ENCODE measurements at regions not wholly inside any gene's neighbourhood (a gene's known extent, or its start where the extent isn't known, plus 50 kb on each side); places are given as distances from the start of the nearest gene placed in this dataset.

DNA sequence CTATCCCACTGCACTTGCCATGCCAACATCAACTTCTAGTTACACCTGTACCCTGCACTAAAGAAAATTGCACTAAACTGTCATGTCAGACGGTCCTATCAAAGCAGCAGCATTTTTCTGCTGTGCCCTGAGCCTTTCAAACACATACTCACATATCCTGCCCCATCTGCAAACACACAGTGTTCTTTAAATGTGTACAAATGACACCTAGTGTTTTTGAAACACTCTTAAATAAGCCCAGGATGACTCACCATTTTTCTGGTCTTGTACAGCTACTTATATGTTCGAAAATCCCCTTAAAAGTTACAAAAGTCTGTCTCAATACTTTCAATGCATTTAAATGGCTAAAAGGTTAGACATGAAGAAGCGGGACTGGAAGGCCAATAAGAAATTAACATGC, 346.7 kb upstream of the PPARGC1A start:
- Histone ChIP-seq H3K4me1 (ENCODE audit: control insufficient read depth, insufficient read depth, low read length) (no peaks in the 10 kb centered on the region), H3K27me3 (ENCODE audit: control insufficient read depth, insufficient read depth, low read length, poor library complexity, severe bottlenecking) (no peaks in the 10 kb centered on the region), H3K4me3 (ENCODE audit: insufficient read depth, low read depth, low read length) (no peak overlapping the region), H3K36me3 (ENCODE audit: control insufficient read depth, insufficient read depth, low read length) (no peaks in the 10 kb centered on the region), H3K27ac (ENCODE audit: insufficient read depth, low read depth, low read length, poor library complexity, severe bottlenecking) (no peak overlapping the region), H3K9me3 (ENCODE audit: control insufficient read depth, low read length) (no peaks in the 10 kb centered on the region)
- WGBS, 2 experiments, result 90 to 95% methylated on average over 3 of the region's 3 CpGs

DNA sequence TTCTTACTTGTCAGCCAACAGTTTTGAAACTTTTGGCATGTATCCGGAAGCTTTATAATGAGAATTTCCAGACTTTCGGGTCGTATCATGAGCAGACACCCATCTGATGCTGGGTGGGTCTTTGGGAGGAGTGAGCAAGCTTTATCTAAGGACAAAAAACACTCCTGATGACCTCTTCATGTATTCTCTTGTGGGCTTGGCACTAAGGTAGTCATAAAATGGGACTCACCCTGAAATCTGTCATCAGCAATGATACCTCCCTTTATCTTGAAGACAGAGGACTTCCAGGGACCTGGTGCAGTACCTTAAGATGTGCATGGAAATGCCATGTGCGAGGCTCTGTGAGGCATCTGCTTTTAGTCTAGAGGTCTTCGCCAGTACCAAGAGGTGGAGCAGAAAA, 346.3 kb upstream of the PPARGC1A start:
- no peaks in the 10 kb centered on the region for H3K4me1 ChIP-seq (ENCODE audit: control insufficient read depth, insufficient read depth, low read length)
- H3K27me3 ChIP-seq (ENCODE audit: control insufficient read depth, insufficient read depth, low read length, poor library complexity, severe bottlenecking), result no peaks in the 10 kb centered on the region
- no peak overlapping the region for H3K4me3 ChIP-seq (ENCODE audit: insufficient read depth, low read depth, low read length)
- no peaks in the 10 kb centered on the region for H3K9me3 ChIP-seq (ENCODE audit: control insufficient read depth, low read length)
- 96 to 99% methylated on average over 5 of the region's 5 CpGs for WGBS, 2 experiments
- H3K36me3 ChIP-seq (ENCODE audit: control insufficient read depth, insufficient read depth, low read length), result no peaks in the 10 kb centered on the region
- no peak overlapping the region for H3K27ac ChIP-seq (ENCODE audit: insufficient read depth, low read depth, low read length, poor library complexity, severe bottlenecking)

DNA sequence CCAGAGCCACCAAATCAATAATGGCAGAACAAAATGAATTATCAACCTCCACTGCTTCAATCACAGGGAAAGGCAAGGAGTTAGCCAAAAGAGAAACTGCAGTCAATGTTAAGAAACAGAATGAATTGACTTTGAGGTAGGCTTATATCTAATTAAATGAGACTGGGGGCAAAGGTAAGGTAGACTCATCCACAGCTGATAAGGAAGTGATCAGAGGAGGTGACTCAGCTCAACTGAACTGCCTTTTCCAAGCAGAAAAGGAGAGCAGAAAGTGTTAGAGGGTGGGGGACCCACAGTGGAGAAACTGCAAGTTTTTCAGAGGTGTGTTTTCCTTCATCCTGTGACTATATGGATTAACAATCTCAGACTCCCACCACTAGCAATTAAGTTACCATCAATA, 345.8 kb upstream of the PPARGC1A start:
- Histone ChIP-seq H3K9me3 (ENCODE audit: control insufficient read depth, low read length) (no peaks in the 10 kb centered on the region), H3K27ac (ENCODE audit: insufficient read depth, low read depth, low read length, poor library complexity, severe bottlenecking) (no peak overlapping the region), H3K4me3 (ENCODE audit: insufficient read depth, low read depth, low read length) (no peak overlapping the region), H3K27me3 (ENCODE audit: control insufficient read depth, insufficient read depth, low read length, poor library complexity, severe bottlenecking) (no peaks in the 10 kb centered on the region), H3K36me3 (ENCODE audit: control insufficient read depth, insufficient read depth, low read length) (no peaks in the 10 kb centered on the region), H3K4me1 (ENCODE audit: control insufficient read depth, insufficient read depth, low read length) (no peaks in the 10 kb centered on the region)

DNA sequence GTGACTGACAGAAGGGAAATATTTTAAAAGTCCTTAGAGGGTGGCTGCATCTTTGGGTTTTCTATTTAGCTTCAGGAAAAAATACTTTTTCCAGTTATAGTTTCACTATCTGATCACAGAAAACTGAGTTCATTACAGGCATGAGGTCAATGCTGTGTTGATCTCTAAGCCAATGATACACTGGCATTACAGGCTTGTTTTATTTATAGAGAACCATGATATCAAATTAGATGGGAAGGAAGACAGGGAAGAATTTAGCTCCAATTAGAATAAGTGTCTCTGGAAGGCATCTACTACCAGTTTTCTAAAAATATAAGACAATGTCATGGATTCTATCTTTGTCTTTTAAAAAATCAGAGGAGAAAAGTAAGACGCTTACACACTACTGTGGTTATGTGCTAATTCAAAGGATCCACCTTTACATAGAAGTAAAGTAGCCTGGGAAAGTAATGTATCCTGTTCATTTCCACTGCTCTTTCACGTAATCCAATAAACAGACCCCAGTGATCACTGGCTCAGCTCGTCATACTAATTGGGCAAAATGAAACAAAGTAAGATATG, 344.5 kb upstream of the PPARGC1A start:
- 94 to 100% methylated on average over 3 of the region's 3 CpGs for WGBS, 2 experiments
- H3K4me3 ChIP-seq (ENCODE audit: insufficient read depth, low read depth, low read length), result no peak overlapping the region
- no peaks in the 10 kb centered on the region for H3K27me3 ChIP-seq (ENCODE audit: control insufficient read depth, insufficient read depth, low read length, poor library complexity, severe bottlenecking)
- no peaks in the 10 kb centered on the region for H3K36me3 ChIP-seq (ENCODE audit: control insufficient read depth, insufficient read depth, low read length)
- no peaks in the 10 kb centered on the region for H3K4me1 ChIP-seq (ENCODE audit: control insufficient read depth, insufficient read depth, low read length)
- H3K27ac ChIP-seq (ENCODE audit: insufficient read depth, low read depth, low read length, poor library complexity, severe bottlenecking), result no peak overlapping the region
- no peaks in the 10 kb centered on the region for H3K9me3 ChIP-seq (ENCODE audit: control insufficient read depth, low read length)

DNA sequence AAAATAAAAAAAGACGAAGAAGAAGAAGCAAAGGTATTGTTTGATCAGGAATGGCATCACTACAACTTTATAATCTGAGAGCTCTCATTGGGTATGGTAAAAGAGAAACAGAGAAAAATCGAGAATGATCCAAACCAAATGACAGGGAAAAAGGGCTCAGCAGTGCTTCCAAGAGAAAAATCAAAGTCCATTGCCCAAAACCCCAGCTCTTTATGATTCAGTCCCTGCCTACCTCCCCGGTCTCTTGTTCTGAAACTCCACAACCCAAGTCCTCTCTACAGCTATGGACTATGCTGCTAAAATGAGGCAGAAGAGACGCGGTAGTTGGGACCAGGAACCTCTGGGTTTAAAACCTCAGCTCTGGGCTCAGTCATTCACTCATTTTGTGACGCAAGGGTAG, 341.1 kb upstream of the PPARGC1A start:
- 92 to 93% methylated on average over 5 to 6 of the region's 6 CpGs for WGBS, 2 experiments
- no peak overlapping the region for H3K27ac ChIP-seq (ENCODE audit: insufficient read depth, low read depth, low read length, poor library complexity, severe bottlenecking)
- no peaks in the 10 kb centered on the region for H3K36me3 ChIP-seq (ENCODE audit: control insufficient read depth, insufficient read depth, low read length)
- H3K4me3 ChIP-seq (ENCODE audit: insufficient read depth, low read depth, low read length), result no peak overlapping the region
- H3K9me3 ChIP-seq (ENCODE audit: control insufficient read depth, low read length), result no peaks in the 10 kb centered on the region
- no peaks in the 10 kb centered on the region for H3K27me3 ChIP-seq (ENCODE audit: control insufficient read depth, insufficient read depth, low read length, poor library complexity, severe bottlenecking)
- peaks cover 3% of the 10 kb centered on the region for H3K4me1 ChIP-seq (ENCODE audit: control insufficient read depth, insufficient read depth, low read length)

DNA sequence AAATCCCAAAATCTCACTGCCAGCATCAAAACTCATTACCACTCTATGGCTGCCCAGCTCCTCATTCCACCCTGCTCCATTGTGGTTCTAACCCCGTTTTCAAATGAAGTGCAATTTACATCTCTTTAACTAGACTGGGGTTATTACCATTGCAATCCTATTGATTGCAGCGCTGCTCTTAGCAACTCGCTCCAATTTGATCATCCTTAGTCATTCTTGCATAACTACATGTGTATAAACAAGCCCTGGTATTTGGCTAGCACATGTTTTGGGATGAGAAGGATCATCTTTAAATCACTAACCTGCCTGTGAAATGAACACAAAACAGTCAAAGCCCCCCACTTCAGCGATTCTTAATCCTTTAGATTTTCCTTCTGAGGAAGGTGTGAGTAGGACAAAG, 340.1 kb upstream of the PPARGC1A start:
- no peaks in the 10 kb centered on the region for H3K9me3 ChIP-seq (ENCODE audit: control insufficient read depth, low read length)
- 82 to 86% methylated on average over 4 of the region's 4 CpGs for WGBS, 2 experiments
- H3K27me3 ChIP-seq (ENCODE audit: control insufficient read depth, insufficient read depth, low read length, poor library complexity, severe bottlenecking), result no peaks in the 10 kb centered on the region

DNA sequence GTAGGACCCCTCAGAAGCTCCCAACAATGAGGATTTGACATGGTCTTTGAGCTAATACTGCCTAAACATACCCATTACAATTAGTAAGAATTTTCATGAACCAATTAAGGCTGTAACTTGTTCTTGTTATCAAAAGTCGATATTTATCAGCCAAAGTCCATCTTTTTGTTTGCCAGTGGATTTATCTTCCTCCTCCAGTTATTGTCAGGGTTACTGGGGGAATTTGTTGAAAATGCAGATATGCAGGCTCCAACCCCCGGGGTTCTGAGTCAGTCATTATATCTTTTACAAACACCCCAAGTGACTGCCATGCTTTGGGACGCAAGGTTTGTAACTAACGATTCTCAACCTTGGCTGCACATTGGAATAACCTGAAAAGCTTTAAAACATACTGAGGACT, 338.8 kb upstream of the PPARGC1A start:
- no peaks in the 10 kb centered on the region for H3K27me3 ChIP-seq (ENCODE audit: control insufficient read depth, insufficient read depth, low read length, poor library complexity, severe bottlenecking)
- no peaks in the 10 kb centered on the region for H3K9me3 ChIP-seq (ENCODE audit: control insufficient read depth, low read length)
- H3K27ac ChIP-seq (ENCODE audit: insufficient read depth, low read depth, low read length, poor library complexity, severe bottlenecking), result no peak overlapping the region
- 92 to 97% methylated on average over 4 of the region's 4 CpGs for WGBS, 2 experiments
- H3K36me3 ChIP-seq (ENCODE audit: control insufficient read depth, insufficient read depth, low read length), result no peaks in the 10 kb centered on the region
- H3K4me3 ChIP-seq (ENCODE audit: insufficient read depth, low read depth, low read length), result no peak overlapping the region
- peaks cover 5% of the 10 kb centered on the region for H3K4me1 ChIP-seq (ENCODE audit: control insufficient read depth, insufficient read depth, low read length)

More for the DNA sequence above, 340.1 kb upstream of the PPARGC1A start:
- Histone ChIP-seq H3K4me3 (ENCODE audit: insufficient read depth, low read depth, low read length) (no peak overlapping the region), H3K4me1 (ENCODE audit: control insufficient read depth, insufficient read depth, low read length) (peaks cover 5% of the 10 kb centered on the region), H3K27ac (ENCODE audit: insufficient read depth, low read depth, low read length, poor library complexity, severe bottlenecking) (no peak overlapping the region), H3K36me3 (ENCODE audit: control insufficient read depth, insufficient read depth, low read length) (no peaks in the 10 kb centered on the region)

DNA sequence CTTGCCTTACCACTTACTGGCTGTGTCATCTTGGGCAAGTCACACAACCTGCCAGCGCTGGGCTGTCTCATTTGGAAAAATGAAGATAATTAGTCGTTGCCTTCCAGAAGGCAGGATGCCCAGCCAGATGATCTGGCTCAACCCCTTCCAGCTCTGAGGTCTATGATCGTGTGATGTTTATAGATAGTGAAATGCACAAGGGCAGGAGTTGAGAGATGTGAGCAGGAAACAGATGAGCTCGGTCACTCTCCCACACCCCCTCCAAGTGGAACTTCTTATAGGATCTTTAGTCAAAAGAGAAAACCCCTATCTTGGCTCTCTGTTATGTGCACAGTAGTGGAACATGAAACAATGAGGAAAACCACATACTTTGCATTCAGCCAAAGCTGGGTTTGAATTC, 336.8 kb upstream of the PPARGC1A start:
- H3K4me1 ChIP-seq (ENCODE audit: control insufficient read depth, insufficient read depth, low read length), result peaks cover 5% of the 10 kb centered on the region
- H3K27me3 ChIP-seq (ENCODE audit: control insufficient read depth, insufficient read depth, low read length, poor library complexity, severe bottlenecking), result no peaks in the 10 kb centered on the region
- H3K36me3 ChIP-seq (ENCODE audit: control insufficient read depth, insufficient read depth, low read length), result no peaks in the 10 kb centered on the region
- no peak overlapping the region for H3K27ac ChIP-seq (ENCODE audit: insufficient read depth, low read depth, low read length, poor library complexity, severe bottlenecking)
- H3K4me3 ChIP-seq (ENCODE audit: insufficient read depth, low read depth, low read length), result no peak overlapping the region
- H3K9me3 ChIP-seq (ENCODE audit: control insufficient read depth, low read length), result no peaks in the 10 kb centered on the region
- WGBS, 2 experiments, result 92 to 95% methylated on average over 4 of the region's 4 CpGs

DNA sequence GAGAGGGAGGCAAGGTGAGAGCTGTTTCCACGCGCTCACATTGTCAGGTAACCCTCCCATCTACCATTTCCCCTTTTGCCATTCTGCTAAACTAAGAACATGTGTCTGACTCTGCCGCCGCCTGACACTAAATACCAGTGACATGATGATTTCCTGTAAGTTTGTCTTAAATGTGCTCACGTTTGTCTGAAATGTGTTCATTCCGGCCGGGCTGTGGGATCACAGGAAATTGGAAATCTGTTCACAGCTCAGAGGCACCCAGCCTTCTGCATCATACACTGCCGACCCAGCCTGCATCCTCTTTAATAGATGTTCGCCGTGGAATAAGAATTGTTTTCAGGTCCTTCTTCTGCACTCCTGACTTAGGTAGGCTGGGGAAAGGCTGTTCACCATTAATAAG, 336.2 kb upstream of the PPARGC1A start:
- H3K27ac ChIP-seq (ENCODE audit: insufficient read depth, low read depth, low read length, poor library complexity, severe bottlenecking), result no peak overlapping the region
- peaks cover 5% of the 10 kb centered on the region for H3K4me1 ChIP-seq (ENCODE audit: control insufficient read depth, insufficient read depth, low read length)
- H3K36me3 ChIP-seq (ENCODE audit: control insufficient read depth, insufficient read depth, low read length), result no peaks in the 10 kb centered on the region
- H3K9me3 ChIP-seq (ENCODE audit: control insufficient read depth, low read length), result no peaks in the 10 kb centered on the region
- no peaks in the 10 kb centered on the region for H3K27me3 ChIP-seq (ENCODE audit: control insufficient read depth, insufficient read depth, low read length, poor library complexity, severe bottlenecking)
- no peak overlapping the region for H3K4me3 ChIP-seq (ENCODE audit: insufficient read depth, low read depth, low read length)
- WGBS, 2 experiments, result 92 to 93% methylated on average over 10 of the region's 10 CpGs

DNA sequence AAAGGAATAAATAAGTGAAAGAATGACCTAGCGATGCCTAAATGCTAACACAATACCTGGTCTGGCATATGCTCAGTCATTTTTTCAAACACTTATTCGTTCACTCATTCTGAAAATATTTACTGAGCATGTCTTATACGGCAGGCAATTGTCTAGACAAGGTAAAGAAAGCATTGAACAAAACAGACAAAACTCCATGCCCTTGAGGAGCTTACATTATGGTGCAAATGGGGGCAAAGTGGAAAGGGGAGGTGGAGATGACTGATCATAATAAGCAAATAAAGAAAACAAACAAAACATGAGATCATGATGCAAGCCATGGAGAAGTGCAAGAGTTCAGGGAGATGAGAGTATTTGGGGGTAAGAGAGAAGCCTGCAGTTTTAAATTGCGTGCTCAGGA, 334.6 kb upstream of the PPARGC1A start:
- H3K9me3 ChIP-seq (ENCODE audit: control insufficient read depth, low read length), result no peaks in the 10 kb centered on the region
- H3K4me3 ChIP-seq (ENCODE audit: insufficient read depth, low read depth, low read length), result no peak overlapping the region
- no peaks in the 10 kb centered on the region for H3K36me3 ChIP-seq (ENCODE audit: control insufficient read depth, insufficient read depth, low read length)
- WGBS, 2 experiments, result 91 to 96% methylated on average over 4 of the region's 4 CpGs
- no peaks in the 10 kb centered on the region for H3K27me3 ChIP-seq (ENCODE audit: control insufficient read depth, insufficient read depth, low read length, poor library complexity, severe bottlenecking)
- H3K27ac ChIP-seq (ENCODE audit: insufficient read depth, low read depth, low read length, poor library complexity, severe bottlenecking), result no peak overlapping the region
- H3K4me1 ChIP-seq (ENCODE audit: control insufficient read depth, insufficient read depth, low read length), result peaks cover 5% of the 10 kb centered on the region

DNA sequence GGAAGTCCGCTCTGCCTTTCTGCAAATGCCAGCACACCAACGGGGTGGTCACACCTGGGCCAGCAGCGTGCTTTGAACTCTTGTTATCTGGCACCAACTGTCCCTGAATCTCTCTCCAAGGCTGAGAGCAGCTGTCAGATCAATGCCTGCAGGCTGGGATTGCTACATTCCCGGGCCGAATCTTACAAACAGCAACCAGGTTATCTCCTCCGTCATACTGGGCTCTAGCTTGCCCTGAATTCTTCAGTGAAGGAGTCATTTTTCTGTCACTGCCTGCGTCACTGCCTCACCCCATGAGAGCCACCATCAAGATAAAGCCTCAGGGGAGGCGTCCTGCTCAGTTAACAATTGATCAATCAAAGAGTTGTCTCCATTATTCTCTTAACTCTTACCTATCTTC, 329.4 kb upstream of the PPARGC1A start:
- no peaks in the 10 kb centered on the region for H3K9me3 ChIP-seq (ENCODE audit: control insufficient read depth, low read length)
- H3K27me3 ChIP-seq (ENCODE audit: control insufficient read depth, insufficient read depth, low read length, poor library complexity, severe bottlenecking), result no peaks in the 10 kb centered on the region
- no peak overlapping the region for H3K27ac ChIP-seq (ENCODE audit: insufficient read depth, low read depth, low read length, poor library complexity, severe bottlenecking)
- H3K4me1 ChIP-seq (ENCODE audit: control insufficient read depth, insufficient read depth, low read length), result no peaks in the 10 kb centered on the region
- 89 to 95% methylated on average over 8 of the region's 8 CpGs for WGBS, 2 experiments
- H3K36me3 ChIP-seq (ENCODE audit: control insufficient read depth, insufficient read depth, low read length), result no peaks in the 10 kb centered on the region
- H3K4me3 ChIP-seq (ENCODE audit: insufficient read depth, low read depth, low read length), result no peak overlapping the region

Data from ectodermal cell (in vitro differentiated cells).